ENCODE measurements at regions not wholly inside any gene's neighbourhood (a gene's known extent, or its start where the extent isn't known, plus 50 kb on each side); places are given as distances from the start of the nearest gene placed in this dataset.
"Not testable (repeated sequence)": the region's sequence is repeated elsewhere in the genome, so short reads cannot be mapped to it uniquely, and the experiment has no call there.

DNA sequence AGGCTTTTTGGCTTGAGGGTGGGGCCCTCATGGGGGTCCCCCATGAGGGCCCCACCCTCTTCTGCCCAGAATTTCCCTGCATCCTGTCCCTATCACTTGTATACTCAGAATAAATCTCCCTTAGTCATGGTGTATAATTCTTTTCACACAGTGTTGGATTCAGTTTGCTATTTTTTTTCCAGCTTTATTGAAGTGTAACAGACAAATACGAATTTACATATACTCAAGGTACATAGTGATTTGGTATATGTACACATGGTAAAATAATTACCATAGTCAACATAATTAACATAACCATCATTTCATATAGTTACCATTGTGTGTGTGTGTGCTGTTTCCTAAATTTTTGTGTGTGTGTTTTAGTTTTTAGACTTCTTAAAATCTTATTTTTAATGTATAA lies 289.4 kb downstream of the CNTNAP3B start:
- DNase-seq: not testable (repeated sequence)

DNA sequence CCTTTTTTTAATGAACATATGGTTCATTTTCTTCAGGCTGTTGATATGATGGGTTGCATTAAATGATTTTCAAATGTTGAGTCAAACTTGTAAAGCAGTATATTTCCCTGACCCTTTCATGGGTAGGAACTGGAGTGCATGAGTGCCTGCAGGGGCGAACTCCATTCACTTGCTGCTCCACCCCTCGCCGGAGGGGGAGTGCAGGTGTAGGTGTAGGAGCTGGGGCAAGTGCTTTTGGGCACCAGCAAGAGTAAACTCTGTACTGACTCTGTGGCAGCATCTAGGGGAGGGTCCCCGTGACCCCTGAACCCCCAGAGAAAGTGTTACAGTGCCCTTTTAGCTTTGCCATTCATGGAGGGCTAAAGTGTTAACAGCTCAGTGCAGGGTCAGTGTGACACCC lies 290.3 kb downstream of the CNTNAP3B start:
- DNase-seq: not testable (repeated sequence)

DNA sequence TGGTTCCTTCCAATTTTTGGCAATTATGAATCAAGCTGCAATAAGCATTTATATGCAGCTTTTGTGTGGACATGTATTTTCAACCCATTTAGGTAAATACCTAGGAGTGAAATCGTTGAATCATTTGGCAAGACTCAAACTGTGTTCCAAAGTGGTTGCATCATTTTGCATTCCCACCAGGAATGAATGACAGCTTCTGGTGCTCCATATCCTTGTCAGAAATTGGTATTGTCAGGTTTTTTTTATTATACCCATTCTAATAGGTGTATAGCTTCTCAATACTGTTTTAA lies 290.7 kb downstream of the CNTNAP3B start:
- DNase-seq: not testable (repeated sequence)

DNA sequence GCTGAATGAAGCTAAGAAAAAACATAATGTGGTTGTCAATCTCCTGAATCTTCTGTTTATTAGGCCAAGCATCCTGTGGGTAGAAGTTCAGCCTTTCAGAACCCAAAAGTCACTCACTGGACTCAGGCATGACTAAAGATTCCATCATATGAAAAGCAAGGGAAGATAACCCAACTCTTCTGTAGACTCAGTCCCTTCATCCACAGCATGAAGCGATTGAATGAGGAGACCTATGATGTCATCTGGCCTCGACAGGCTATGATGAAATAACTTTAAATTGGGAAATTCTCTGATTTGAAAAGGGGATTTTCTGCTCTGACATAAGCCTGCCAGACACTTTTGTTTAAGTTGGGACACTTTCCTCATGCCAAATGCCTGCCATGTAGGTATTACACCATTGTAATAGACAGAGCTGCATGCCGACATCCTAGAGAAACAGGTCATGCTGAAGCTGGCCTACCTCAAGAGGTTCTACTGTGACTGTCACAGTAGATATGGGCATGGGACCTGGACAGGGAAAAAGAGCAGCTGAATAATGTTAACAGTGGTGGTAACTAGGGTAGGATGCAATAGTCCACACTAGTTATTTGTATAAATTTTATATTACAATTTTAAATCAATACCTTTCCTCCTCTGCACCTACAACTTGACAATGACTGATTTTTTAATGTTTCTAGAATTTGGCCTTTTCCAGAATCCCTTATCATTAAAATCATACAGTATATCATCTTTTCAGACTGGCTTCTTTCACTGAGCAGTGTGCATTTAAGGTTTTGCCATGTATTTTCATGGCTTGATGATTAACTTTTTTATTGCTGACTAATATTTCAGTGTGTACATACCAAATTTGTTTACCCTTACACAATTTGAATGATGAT lies 291.3 kb downstream of the CNTNAP3B start:
- DNase-seq: not testable (repeated sequence)

DNA sequence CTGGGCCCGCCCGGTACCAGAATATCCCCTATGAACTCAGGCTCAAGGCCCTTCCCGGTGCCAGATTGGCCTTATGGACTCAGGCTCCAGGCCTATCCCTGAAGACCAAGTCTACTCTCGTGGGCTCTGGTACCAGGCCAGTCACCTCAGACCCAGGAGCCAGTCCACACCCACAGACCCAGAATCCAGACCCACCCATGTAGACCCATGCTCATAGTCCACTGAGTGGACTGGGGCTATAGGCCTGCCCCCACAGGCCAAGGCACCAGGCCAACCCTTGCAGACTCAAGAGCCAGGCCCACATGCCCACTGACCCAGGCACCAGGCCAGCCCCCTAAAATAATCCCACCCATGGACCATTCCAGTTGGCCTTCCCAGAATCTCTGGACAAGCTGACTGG lies 296.1 kb downstream of the CNTNAP3B start:
- not testable (repeated sequence) for DNase-seq

DNA sequence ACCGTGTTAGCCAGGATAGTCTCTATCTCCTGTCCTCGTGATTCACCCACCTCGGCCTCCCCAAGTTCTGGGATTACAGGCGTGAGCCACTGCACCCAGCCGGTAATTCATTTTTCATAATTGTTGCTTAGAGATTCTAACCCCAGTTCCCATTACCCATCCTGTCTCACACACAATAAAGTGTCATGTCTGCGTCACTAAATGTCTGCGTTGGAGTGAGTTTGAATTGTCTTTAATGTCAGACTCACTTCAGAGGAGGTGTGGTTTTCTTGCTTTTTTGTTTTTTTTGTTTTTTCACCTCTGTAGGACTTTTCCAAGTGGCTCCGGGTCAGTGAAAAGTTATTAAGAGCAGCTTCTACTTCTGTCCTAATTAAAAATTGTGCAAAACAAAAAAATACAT lies 304.5 kb downstream of the CNTNAP3B start:
- not testable (repeated sequence) for DNase-seq

DNA sequence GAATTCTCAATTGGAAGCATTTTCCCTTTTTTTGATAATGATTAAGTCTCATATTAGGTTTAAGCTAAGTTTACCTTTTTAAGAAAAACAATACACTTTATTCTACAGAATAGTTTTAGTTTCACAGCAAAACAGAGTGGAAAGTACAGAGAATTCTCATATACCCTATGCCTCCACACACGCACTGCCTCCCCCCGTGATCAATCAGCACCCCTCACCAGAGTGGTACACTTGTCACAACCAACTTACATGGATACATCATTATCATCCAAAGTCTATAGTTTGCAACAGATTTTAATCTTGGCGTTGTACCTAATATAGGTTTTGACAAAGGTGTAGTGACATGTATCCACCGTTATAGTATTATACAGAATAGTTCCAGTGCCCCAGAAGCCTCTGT lies 326.5 kb downstream of the CNTNAP3B start:
- not testable (repeated sequence) for DNase-seq

DNA sequence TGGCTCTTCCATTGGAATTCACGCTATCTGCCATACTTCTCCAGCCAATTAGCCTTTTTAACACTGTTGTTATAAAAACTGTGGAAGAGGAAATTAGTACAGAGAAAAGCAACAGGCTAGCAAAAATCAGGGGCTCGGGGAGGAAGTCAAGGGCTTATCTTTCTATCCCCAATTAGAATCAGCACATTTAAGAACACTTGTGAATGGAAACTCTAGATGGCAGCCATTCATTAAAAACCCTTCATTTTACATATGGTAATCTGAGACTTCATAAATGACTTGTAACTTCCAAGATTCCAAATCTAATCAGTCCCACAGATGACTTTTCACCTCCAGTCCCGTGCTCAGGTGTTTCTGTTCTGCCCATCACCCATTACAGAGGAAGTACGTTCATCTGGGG lies 330.5 kb downstream of the CNTNAP3B start:
- DNase-seq: not testable (repeated sequence)

DNA sequence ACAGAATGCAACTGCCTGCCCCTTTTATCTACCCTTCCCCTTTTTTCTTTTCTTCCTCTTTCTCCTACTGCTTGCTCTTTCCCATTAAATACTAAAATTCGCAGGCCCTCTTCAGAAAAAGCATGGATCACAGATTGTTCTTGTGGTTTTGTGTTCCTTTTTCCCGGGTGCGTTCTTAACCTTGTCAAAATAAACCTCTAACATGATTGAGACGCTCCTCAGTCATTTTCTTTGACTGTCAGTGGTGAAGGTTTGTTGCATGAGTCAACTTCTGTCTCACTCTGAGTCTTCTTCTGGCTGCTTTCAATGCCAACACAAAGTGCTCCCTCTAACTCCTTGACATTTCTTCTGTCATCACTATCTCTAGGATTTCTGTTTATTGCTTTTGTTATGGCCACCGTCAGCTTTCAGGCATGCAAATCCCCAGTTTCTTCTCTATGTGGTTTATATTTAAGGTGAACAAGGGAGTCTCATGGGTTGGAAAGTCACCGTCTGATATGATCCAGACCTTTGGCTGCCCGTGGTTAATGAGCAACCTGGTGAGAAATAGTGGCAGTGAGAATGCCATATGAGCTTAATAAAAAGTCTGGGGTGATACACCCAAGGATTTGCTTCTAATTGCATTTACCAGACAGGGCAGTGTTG lies 338.4 kb downstream of the CNTNAP3B start:
- DNase-seq: not testable (repeated sequence)

DNA sequence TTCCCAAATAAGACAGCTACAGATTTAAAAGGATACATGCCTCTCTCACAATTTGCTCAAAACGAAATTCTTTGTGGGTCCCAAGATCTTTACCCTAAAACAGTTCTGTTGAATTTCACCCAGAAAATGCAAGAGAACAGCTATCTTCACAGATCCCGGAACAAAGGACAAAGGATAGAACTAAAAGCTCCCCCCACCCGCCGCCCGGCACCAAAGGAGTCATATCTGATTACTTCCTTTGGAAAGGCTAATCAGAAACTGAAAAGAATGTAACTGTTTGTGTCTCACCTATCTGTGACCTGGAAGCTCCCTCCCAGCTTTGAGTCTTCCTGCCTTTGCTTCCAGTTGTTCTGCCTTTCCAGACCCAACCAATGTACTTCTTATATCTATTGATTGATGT lies 339.2 kb downstream of the CNTNAP3B start:
- DNase-seq: not testable (repeated sequence)

DNA sequence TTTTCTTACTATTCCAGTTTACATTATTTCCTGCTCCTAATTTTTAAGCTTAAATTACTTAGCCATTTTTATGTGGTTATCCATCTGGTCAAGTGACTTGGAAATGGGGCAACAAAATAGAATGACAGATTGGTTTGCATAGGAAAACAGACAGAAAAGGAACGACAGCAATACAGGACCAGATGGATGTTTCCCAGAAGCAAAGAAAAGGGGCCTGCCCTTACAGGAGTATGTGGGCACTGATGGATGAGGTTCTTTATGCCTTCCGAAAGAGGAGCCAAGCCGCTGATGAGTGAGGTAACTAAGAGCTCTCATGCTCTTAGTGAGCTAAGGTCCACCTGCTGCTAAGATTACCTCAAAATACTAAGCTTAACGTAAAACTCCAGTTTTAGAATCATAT lies 339.8 kb downstream of the CNTNAP3B start:
- DNase-seq: not testable (repeated sequence)

DNA sequence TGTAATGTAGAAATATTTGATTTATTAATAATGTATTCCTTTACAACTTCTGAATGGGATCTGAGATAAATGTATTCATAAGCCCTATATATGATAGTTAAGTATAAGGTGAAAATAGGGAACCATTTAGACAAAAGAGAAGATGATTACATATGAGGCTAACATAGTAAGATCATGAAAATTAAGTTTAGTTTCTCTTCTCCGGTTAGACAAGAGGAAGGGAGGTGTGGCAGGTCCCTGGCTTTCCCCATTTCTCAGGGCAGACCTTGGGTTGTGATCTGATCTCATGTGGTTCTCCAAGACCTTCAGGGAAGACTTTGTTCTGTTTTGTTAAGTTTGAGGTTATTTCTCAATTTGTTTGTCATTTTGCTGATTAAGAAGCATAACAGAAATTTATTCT lies 341.3 kb downstream of the CNTNAP3B start:
- DNase-seq: not testable (repeated sequence)

DNA sequence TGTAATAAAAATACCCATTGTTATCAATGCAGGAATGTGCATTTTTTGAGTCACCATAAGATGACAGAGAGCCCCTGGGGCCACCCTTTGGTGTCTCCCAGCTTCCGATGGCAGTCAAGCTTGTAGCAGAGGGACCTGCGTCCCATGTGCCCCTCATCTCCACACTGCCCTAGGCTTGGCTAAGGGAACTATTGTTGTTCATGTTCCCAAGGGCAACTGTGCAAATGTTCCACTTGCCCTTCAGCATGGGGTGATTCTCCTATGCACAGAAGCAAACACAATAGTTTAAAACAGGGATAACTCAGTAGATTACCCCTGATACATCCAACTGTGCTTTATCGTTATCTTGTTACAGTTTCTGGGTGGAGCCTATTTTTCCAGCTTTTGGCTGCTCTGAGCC lies 342.0 kb downstream of the CNTNAP3B start:
- DNase-seq: not testable (repeated sequence)

DNA sequence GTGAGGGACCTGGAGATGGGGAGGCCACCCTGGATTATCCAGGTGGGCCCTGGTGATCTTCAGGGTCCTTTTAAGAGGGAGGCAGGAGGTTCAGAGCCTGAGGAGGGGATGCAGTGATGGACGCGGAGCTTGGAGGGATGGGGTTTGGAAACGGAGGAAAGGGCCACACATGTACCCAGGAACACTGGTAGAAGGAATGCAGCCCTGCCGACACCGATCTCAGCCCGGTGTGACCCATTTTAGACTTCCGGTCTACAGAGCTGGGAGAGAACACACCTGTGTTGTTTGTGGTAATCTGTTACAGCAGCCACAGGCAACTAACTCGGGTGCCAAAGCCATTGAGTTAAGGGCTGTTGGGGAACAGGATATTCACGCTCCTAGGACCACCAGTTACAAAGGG lies 345.2 kb downstream of the CNTNAP3B start:
- not testable (repeated sequence) for DNase-seq

DNA sequence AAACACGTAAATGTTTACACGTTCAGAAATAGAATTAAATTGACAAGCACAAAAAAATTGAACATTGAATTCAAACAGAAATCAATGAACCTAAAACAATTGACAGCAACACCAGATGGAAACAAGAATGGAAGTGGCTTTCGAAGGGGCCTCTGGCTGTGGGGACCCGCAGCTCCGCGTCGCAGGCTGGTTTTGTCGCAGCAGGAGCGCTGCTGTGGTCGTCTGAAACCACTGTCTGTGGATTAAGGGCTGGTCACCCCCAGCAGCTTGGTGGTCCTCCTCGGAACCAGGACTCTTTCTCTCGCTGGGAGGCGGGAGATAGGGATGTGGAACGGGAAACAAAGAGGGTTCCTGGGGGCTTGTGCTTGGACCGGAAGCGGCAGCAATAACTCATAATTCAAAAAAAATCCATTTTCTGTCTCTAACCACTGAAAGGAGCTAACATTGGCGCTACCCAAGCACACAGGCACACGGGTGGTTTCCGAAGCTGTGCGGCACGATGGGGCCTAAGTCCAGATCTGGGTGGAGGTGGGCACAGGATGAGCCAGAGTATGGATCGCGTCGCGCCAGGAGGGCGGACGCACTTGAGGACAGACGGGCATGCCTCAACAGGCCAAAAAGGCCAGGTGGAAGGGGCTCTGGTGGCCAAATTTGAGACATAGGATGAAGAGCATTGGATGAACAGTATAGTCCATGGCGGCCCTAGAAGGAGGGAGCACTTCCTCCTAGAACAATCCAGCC lies 346.0 kb downstream of the CNTNAP3B start:
- DNase-seq: not testable (repeated sequence)

DNA sequence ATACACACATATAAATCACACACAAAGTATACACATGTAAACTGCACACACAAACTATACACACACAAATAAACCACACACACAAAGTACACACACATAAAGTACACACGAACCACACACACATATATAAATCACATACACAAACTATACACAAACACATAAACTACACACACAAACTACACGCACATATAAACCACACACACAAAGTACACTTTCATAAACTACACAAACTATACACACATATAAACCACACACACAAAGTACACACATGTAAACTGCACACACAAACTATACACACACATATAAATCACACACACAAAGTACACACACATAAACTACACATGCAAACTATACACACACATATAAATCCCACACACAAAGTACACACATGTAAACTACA lies 347.3 kb downstream of the CNTNAP3B start:
- not testable (repeated sequence) for DNase-seq

DNA sequence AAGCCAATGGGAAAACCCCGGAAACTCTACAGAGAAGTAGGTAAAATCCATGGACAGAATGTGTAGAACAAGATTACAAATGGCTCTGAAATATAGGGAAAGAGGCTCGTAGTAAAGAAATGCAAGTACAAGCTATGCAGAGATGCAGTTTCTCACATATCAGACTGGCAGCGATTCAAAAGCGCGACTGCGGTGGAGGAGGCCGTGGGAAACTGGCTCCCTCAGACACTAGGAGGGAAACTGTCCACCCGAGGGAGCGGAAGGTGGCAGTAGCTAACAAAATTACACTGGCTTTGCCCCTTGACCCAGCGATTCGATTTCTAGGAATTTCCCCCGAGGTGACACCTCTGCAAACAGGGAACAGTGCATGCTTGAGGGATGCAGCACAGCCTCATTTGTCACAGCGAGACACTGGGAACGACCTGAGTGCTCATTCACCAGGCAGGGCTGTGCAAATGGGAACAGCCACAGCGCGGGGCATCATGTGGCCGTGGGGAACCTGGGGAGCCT lies 349.3 kb downstream of the CNTNAP3B start:
- not testable (repeated sequence) for DNase-seq

DNA sequence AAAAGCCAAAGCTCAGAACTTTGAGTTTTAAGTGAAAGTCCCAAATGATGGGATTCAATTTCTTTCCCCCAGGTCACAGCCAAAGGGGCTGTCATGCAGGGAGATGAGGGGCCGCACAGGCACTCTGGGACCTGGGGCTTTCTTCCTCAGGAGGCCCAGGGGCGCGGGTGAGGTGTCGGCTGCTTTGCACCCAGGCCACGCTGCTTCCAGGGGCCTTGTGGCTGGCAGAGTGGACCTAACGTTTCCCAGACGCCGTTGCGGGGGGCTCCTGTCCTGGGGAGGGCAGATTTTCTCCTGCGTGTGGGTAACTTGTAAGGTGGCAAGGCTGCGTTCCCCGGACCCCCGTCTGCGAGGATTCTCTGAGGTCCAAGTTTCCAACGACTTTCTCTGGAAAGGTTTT lies 350.0 kb downstream of the CNTNAP3B start:
- DNase-seq: not testable (repeated sequence)

DNA sequence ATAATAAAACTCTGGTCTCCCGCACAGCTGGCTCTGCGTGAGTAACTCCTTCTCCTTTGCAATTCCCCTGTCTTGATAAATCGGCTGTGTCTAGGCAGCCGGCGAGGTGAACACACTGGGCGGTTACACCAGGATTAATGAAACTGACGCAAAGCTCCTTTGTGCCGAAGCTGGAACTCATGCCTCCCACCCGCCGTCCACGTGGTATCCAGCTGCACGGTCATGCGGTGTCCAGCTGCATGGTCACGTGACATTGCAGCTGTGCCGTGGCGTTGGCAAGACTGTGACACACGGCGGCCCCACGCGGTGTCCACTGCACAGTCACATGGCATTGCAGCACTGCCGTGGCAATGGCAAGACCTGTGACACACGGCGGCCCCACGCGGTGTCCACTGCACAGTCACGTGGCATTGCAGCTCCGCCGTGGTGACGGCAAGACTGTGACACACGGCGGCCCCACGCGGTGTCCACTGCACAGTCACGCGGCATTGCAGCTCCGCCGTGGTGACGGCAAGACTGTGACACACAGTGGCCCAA lies 350.6 kb downstream of the CNTNAP3B start:
- not testable (repeated sequence) for DNase-seq

DNA sequence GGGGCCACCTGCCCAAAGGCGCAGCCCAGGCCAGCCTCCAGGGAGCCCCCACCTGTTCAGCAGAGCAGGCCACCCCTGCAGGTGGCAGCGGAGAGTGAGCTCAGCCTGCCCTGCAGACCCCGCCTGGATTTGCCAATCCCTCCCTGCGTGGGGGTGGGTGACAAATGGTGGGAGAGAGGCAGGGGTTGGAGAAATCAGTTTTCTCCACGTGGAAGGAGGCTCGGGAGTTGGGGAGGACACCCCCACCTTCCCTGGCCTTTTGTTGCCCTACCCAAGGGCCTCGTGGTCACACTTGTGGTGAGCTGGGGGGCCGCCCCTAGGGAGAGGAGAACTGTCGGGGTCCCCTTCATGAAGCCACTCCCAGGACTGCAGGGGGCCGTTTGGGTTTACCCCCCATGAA lies 351.7 kb downstream of the CNTNAP3B start:
- not testable (repeated sequence) for DNase-seq

DNA sequence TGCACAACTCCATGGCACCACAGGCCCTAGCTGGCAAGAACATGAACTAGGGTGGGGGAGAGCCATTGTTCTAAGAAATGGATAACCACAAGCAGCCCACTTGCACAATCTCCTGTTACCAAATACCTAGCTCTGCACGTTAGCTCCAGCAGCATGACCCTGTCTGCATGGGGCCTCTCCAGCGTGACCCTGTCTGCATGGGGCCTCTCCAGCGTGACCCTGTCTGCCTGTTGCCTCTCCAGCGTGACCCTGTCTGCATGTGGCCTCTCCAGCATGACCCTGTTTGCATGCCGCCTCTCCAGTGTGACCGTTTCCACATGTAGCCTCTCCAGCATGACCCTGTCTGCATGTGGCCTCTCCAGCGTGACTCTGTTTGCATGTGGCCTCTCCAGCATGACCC lies 356.7 kb downstream of the CNTNAP3B start:
- DNase-seq: not testable (repeated sequence)

DNA sequence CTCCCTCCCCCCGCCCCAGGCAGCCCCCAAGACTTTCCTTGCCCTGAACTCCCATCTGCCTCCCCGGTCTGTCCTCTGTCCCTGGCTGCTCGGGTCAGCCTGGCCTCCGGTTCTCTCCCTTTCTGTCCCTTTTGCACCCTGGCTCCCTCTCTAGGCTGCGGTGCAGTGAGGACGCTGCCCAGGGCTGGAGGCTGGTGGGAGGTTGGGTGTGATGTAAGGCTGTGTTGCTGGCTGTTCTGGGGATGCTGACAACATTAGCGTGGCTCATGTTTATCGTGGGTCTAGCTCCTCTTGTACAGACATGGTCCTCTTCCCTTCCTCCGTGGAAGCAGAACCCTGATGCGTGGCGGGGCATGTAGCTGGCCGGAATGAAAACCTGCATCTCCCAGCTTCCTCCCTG lies 357.5 kb downstream of the CNTNAP3B start:
- not testable (repeated sequence) for DNase-seq

DNA sequence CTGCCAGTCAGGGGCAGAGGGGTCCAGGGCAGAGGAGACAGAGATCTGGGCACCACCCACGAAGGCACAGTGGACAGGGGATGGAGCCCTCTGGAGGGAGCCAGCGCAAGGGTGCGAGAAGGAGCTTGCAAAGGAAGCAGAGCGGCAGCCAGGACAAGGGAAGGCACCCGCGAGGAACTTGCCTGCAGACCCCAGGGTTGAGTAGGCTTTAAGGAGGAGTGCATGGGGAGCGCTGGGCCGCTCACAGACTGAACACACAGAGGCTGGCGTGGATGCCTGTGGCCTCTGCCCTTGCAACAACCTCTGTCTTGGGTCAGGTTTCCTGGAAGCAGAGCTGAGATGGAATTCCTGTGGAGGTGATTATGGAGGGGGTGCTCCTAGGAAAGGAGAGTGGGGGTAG lies 374.4 kb downstream of the CNTNAP3B start:
- DNase-seq: not testable (repeated sequence)
